GM19324 (cell line): ENCODE measurements at regions not wholly inside any gene's neighbourhood (a gene's known extent, or its start where the extent isn't known, plus 50 kb on each side); places are given as distances from the start of the nearest gene placed in this dataset.

Experiments
- ATAC-seq: cut with Tn5 transposase; IDR thresholded peaks from one replicate; pipeline ENCODE4 v1.9.1; 2021; ENCODE audit warnings: mild to moderate bottlenecking, moderate library complexity; ENCODE audit not compliant: unreplicated experiment, low FRiP score

DNA sequence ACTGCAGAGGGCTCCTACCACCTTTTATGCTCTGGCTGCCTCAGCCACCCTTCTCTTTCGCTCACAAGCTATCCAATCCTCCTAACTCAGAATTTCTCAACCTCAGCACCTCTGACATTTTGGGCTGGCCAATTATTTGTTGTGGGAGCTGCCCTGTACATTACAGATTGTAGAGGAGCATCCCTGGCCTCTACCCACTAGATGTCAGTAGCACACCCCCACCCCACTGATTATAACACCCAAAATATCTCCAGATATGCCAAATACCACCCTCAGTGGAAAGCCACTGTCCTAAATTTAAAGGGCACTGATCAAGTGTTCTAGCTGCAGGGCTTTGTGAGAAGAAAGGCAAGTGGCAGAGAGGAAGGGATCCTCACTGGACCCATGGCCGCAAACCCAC is 443.1 kb downstream of the SOX6 start:
- ATAC-seq: no peak
